ENCODE measurements at regions not wholly inside any gene's neighbourhood (a gene's known extent, or its start where the extent isn't known, plus 50 kb on each side); places are given as distances from the start of the nearest gene placed in this dataset.

GRCh38 chr4:179755322-179755721 is 2313.1 kb upstream of the AGA start:
- TF ChIP-seq POLR2A (IDR thresholded peaks at IDR 0.05) (no peak), CTCF (IDR thresholded peaks at IDR 0.05) (no peak)
